Bronchial epithelial cell (primary cell): ENCODE measurements at regions not wholly inside any gene's neighbourhood (a gene's known extent, or its start where the extent isn't known, plus 50 kb on each side); places are given as distances from the start of the nearest gene placed in this dataset.

Experiments used
- DNase-seq: peaks from one replicate; pipeline ENCODE4 v3.0.0-alpha.2; 2010; ENCODE audit warnings: low read depth
- FAIRE-seq: peaks from 2 replicates; lab custom pipeline; 2011; peaks lifted over from hg19 to GRCh38; lab: Jason Lieb, UNC
- H3K27me3 ChIP-seq: 2 replicates; pipeline ENCODE4 v1.5.1; 2011; ENCODE audit warnings: low read length; ENCODE audit not compliant: control insufficient read depth, insufficient read depth
- H3K36me3 ChIP-seq: 2 replicates; pipeline ENCODE4 v1.5.1; 2011; ENCODE audit warnings: low read length; ENCODE audit not compliant: control insufficient read depth, insufficient read depth
- H3K4me3 ChIP-seq: 2 replicates; pipeline ENCODE4 v1.5.1; 2011; ENCODE audit warnings: mild to moderate bottlenecking, low read depth, low read length, control low read depth
- CTCF ChIP-seq: IDR thresholded peaks from 2 replicates; pipeline ENCODE4 v1.5.1; 2011; ENCODE audit warnings: mild to moderate bottlenecking, moderate library complexity, low read length, control low read depth, inconsistent platforms; ENCODE audit not compliant: insufficient read depth, severe bottlenecking

GRCh38 chr10:81820418-81820817 lies 54.6 kb upstream of the NRG3 start:
- FAIRE-seq (no peak), DNase-seq (peak; percentile 7)
- TF ChIP-seq CTCF, result no peak
- H3K4me3 ChIP-seq, result no peak overlapping the region
- no peaks in the 10 kb centered on the region for H3K36me3 ChIP-seq
- H3K27me3 ChIP-seq, result no peaks in the 10 kb centered on the region
